ENCODE measurements at regions not wholly inside any gene's neighbourhood (a gene's known extent, or its start where the extent isn't known, plus 50 kb on each side); places are given as distances from the start of the nearest gene placed in this dataset.
A peak's percentile ranks its signal among the peaks of the same experiment; 100 is the strongest.

DNA sequence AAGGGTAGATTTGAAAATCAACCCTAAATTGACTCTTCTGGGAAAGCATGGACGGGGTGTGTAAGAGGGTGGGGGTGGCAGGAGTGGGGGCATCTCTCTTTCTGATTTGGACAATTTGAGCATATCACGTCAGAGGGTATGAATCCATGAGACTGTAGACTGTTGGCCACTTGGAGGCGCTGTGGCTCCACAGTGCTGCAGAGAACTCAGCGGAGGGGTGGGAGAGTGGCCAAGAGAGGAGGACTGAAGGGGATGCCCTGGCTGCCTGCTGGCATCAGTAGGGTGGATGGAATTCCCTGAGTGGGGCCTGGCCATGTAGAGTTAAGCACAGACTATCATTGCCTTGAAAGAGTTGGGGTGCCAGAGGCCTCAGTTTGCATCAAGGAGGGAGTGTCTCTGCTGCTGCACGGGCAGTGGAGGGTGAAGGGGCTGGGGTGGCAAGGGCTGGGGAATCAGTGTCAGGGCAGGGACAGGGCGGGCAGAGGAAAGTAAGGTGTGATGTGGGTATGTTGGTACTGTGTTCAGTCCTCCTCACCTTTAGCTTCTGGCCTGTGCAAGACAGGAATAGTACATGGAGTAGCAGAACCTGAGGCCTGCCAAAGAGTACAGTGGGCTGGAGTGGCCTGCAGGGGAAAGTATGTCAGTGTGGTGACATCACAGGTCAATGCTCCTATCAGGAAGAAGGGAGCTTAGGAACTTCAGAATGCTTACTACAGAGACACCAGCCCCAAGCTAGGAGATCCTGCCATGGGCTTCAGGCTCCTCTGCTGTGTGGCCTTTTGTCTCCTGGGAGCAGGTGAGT lies 133.5 kb upstream of the PRSS58 start:
- DNase-seq = peak; percentile 79

GRCh38 chr7:142389544-142389943 lies 131.7 kb upstream of the PRSS58 start:
- peak; percentile 39 for DNase-seq

DNA sequence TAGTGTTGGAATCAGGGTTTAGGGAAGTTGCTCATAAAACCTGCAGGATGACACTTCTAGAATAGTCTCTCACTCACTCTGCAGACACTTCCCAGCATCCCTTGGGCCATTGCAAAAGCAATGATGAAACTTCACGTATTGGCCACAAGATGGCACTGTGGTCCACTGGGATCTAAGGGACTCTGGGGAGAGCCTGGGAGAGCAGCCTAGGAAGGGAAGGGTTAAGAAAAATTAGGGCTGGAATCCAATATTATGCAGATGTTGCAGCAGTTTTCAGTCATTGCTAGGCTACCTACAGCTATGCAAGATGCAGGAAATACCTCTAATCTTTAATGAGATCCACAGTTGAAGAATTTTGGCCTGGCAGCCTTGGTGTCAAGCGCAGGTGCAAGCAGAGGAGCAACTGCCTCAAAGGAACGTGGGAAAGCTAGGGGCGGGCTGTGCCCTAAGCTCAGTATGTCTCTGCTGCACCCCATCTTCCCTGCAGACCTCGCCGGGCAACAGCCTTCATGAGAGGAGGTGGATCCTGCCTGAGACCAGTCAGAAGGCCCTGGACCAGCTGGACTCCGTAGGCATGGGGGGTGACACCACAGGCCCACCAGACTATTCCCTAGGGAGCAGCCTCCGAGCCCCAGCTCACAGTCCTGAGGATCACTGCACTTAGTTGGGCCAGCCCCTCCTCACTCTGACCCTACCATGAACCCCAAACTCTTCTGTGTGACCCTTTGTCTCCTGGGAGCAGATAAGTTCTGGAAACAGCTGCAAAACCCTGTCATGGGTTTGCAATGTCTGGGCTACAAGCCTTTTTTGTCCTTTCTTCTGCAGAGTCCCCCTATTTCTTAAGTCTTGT lies 127.9 kb upstream of the PRSS58 start:
- peak; percentile 92 for DNase-seq

GRCh38 chr7:142384493-142384922 lies 126.7 kb upstream of the PRSS58 start:
- peak; percentile 95 for DNase-seq

DNA sequence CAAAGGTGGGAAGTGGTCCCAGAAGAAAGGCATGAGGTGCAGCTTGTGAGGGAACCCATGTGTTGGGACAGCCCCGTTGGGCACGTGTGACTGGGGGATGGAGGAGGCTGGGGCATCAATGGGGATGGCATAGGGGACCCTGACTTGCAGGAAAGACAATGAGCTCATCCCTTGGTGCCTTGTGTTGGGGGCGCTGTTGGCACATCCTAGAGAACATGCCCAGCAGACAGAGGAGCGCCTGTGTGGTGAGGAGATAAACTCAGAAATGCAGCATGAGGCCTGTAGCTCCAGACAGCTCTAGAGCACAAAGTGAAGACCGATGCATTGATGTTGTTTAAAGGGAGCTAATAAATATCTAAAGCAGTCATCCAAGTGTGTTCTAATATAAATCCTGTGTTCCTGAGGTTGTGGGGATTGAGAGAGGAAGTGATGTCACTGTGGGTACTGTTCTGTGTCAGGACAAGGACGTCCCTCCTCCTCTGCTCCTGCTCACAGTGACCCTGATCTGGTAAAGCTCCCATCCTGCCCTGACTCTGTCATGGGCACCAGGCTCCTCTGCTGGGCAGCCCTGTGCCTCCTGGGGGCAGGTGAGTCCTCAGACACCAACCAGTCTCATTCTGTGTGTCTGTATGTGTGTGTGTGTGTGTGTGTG lies 126.1 kb upstream of the PRSS58 start:
- peak; percentile 77 for DNase-seq

DNA sequence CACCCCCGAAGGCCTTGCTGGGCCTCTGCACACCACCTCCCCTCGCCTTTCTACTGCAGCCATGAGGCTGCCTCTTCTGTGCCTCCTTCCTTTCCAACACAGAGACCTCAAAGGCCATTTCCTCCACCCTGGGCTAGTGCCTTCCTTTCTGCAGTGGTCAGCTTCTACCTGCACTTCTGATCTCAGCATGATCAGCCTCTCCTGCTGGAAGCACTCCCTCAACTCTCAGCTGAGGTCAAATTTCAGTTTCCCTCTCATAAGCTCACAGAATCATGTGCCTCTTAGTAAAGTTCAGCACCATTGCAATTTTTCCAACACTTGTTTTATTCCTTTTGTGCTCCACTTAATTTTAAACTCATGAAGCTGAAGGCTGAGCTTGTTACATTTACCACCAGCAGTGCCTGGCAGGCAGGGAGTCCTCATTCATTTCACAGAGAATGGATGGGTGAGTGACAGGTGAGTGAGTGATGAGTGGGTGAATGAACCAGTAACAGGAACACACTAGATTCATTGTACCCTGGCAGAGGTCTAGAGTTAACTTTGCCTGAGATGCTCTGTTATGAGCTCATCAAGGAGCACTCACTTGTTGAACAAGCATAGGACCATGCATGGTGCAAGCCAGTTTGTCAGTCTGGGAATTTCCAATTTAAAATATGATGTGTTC lies 124.0 kb upstream of the PRSS58 start:
- DNase-seq = no peak

DNA sequence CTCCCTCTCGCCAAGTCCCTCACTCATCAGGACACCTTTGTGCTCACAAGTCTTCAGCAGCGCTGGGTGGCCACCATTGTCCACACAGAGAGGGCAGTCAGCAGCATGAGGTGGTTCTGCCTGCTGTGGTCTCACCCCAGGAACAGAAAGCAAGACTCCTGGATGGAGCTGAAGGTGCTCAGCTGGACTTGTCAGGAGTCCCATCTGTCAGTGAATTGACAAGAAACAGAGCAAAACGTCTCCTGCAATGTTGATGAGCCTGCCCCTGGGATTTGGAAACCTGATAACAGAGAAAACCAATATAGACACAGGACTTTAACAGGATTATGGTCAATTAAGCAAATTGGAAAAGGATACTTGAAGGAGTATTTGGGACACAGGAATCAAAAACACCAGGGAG lies 122.2 kb upstream of the PRSS58 start:
- no peak for DNase-seq

DNA sequence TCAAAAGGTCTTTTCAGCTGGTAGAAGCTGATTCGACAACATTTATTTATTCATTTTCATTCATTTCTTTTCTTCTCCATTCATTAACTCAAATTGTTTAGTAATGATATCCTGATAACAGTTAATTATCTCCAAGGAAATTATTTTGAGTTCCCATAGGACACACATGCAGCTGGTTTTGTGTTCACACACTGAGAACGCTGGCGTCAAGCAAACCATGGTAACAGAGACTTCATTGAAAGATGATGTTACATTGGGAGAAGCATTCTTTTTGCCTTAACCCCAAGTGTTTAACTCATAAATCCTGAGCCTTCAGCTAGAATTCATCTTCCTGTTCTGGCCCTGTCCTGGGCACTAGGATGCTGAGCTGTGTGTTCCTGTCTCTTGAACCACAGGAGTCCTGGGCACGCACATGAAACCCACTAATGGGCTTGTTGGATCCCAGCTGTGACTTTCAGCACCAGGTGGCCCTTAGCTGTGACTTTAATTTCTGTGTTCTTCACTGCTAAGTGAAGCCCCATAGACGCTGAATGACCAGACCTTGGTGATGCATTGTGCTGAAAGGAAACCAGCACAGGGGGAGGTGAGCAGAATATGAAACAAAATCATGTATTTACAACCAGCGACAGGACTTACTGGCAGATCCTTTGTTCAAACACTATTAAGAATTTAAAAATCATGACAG lies 121.5 kb upstream of the PRSS58 start:
- DNase-seq = no peak

- no peak for DNase-seq
Observed at GRCh38 chr7:142377567-142377966, 119.7 kb upstream of the PRSS58 start.

- DNase-seq = peak; percentile 78
Observed at GRCh38 chr7:142376356-142376997, 118.6 kb upstream of the PRSS58 start.

GRCh38 chr7:142375710-142376313 lies 118.0 kb upstream of the PRSS58 start:
- peak; percentile 74 for DNase-seq

DNA sequence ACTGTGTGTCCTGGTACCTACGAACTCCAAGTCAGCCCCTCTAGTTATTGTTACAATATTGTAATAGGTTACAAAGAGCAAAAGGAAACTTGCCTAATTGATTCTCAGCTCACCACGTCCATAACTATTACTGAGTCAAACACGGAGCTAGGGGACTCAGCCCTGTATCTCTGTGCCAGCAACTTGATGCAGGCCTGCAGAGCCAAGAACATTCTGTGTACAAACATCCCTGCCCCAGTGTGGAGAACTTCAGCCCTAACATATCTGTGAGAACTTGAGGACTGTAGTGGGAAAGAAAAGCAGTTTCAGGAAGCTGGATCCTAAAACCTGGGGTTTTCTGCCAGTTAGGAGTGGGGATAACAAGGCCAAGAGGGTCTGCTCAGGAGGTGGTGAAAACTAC lies 114.9 kb upstream of the PRSS58 start:
- no peak for DNase-seq

DNA sequence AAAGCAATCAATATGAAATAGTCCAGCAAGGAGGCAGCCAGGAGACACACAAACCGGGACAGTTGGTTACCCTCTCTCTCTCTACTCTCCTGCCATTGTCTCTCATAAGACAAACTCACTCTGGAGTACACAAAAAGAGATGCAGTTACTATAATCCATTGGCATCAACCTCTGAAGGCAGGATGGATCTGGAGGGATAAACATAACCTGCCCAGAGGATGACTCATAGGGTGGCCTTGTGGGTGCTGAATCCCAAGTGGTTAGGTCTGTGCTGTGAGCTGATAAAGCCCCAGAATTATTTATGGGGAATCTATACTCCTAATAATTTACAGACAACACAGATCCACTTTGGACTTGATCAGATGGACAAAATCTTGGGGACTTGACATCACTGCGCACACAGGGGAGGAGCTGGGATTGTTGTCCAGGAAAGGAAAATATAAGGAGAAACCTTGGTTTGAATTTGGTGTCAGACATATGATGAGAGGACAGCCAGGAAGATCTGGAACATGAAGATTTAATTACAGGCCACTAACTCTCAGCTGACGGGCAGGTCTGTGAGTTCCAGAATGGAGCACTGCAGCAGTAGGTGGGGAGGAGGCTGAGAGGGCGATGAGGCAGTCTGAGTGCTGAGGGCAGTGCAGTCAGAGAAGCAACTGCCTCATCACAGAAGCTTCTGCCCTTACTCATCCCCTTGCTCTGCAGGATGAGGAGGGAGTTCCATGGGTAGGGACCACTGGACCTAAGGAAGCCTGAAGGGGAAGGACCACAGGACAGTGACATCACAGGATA lies 113.9 kb upstream of the PRSS58 start:
- DNase-seq = no peak

DNA sequence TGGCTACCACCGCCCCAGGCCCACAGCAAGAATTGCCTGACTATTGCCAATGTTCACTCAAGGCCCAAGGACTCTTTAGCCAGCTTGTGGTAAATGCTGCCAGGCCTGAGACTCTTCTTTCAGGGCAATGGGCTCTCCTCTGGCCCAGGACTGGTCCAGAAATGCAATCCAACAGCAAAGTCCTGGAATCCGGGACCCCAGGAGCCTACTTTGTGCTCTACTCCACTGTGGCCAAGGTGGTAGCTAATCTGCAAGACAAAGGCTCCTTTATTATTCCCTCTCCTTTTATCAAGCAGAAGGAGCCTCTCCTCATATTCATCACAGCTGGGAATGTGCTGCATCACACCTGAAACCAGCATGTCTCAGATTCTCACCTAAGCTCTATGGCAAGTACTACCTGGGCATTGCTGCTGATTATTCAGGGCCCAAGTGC lies 107.6 kb upstream of the PRSS58 start:
- DNase-seq = no peak

GRCh38 chr7:142364551-142364950 lies 106.7 kb upstream of the PRSS58 start:
- DNase-seq = no peak

DNA sequence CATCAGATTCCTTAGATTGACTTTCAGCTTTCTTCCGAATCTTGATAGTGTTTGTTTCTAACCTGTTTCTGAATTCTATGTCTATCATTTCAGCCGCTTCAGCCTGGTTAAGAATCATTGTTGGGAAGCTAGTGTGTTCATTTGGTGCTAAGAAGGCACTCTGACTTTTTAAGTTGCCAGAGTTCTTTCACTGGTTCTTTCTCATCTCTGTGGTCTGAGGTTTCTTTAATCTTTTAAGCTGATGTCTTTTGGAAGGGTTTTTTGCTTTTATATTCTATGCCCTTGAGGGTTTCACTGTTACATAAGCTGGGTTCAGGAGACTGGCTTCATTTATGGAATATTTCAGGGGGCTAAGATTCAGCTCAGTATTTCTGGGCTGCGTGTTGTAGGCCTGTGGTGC lies 104.5 kb upstream of the PRSS58 start:
- DNase-seq = no peak

- no peak for DNase-seq
Observed at GRCh38 chr7:142359694-142360279, 101.9 kb upstream of the PRSS58 start.

GRCh38 chr7:142357953-142358520 lies 100.2 kb upstream of the PRSS58 start:
- DNase-seq = peak; percentile 90

DNA sequence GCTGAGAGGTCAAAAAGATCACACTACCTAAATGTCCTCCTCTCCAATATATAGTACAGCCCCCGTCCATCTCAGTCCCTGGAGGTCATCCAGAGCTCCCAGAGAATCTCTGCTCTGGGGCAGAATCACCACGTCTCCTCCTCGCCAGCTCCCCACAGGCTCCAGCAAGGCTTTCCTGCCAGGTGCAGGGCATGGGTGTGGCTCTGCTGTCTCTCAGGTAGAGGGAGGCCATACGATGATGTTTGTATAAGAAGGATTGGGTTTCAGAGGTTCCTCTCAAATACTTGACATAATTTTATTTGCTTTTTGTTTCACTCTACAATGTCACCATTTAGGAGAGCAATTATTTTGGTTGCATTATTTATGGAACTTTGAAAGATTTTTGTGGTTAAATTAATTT lies 98.3 kb upstream of the PRSS58 start:
- no peak for DNase-seq

GRCh38 chr7:142355328-142355727 lies 97.5 kb upstream of the PRSS58 start:
- no peak for DNase-seq
